ENCODE measurements at regions not wholly inside any gene's neighbourhood (a gene's known extent, or its start where the extent isn't known, plus 50 kb on each side); places are given as distances from the start of the nearest gene placed in this dataset.

GRCh38 chr12:131249246-131250027, 295.7 kb downstream of the ADGRD1 start:
- H3K4me3 ChIP-seq (ENCODE audit: low read depth, low read length) = no peak overlapping the region
- CTCF ChIA-PET = no interaction called here
- DNase-seq (ENCODE audit: low read depth) = no peak
- POLR2A ChIA-PET = no interaction called here
- TF ChIP-seq, protein P1, sequence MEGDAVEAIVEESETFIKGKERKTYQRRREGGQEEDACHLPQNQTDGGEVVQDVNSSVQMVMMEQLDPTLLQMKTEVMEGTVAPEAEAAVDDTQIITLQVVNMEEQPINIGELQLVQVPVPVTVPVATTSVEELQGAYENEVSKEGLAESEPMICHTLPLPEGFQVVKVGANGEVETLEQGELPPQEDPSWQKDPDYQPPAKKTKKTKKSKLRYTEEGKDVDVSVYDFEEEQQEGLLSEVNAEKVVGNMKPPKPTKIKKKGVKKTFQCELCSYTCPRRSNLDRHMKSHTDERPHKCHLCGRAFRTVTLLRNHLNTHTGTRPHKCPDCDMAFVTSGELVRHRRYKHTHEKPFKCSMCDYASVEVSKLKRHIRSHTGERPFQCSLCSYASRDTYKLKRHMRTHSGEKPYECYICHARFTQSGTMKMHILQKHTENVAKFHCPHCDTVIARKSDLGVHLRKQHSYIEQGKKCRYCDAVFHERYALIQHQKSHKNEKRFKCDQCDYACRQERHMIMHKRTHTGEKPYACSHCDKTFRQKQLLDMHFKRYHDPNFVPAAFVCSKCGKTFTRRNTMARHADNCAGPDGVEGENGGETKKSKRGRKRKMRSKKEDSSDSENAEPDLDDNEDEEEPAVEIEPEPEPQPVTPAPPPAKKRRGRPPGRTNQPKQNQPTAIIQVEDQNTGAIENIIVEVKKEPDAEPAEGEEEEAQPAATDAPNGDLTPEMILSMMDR (IDR thresholded peaks at IDR 0.05; ENCODE audit: insufficient read depth, low read depth, low read length) = no peak
- H3K27me3 ChIP-seq (ENCODE audit: control insufficient read depth, insufficient read depth, low read length) = no peaks in the 10 kb centered on the region
- no peaks in the 10 kb centered on the region for H3K36me3 ChIP-seq (ENCODE audit: control insufficient read depth, insufficient read depth, low read length)

DNA sequence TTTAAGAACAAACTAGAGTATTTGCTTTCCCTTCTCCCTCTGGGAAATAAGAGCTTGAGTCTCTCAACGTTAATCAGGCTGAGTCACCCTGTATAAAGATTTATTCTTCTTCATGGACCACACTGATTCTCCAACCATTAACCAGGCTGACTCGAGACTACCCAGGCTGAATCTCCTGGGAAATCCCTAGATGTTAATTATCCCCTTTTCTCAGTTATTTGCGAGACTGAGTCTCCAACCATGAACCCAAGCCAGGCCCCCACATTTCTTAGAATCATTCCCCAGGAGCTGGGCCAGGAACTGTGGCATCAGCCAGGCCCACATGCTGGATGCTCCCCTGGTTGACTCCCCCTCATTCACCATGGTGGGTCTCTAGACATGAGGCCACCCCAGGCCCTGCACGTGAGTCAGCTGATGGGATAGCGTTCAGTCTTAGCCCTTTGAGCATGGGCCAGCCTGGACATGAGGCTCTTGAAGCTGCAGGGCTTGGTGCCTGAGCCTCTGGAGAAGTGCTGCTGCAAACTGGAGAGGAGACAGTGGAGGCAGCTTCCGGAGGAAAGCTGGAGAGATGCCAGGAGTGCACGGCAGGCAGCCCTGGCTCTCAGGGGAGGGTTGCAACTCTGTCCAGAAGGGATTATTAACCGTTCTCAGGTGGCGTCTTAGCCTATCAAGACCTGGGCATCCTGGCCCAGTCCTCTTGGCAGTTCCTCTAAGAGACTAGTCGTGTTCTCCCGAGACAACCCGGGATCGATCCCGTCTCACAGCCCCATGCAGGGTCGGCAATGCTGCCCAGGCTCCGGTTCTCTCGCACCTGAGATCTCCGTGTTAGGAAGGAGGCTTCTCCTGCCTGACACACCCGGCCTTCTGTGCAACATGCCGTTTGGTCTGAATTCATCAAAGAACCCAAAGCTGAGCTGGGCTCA, 296.6 kb downstream of the ADGRD1 start:
- TF ChIP-seq, protein P1 (IDR thresholded peaks at IDR 0.05; ENCODE audit: insufficient read depth, low read depth, low read length) = no peak
- H3K36me3 ChIP-seq (ENCODE audit: control insufficient read depth, insufficient read depth, low read length) = no peaks in the 10 kb centered on the region
- no peak for DNase-seq (ENCODE audit: low read depth)
- ChIA-PET CTCF (no interaction called here), POLR2A (no interaction called here)
- no peak overlapping the region for H3K4me3 ChIP-seq (ENCODE audit: low read depth, low read length)
- no peaks in the 10 kb centered on the region for H3K27me3 ChIP-seq (ENCODE audit: control insufficient read depth, insufficient read depth, low read length)

GRCh38 chr12:131250951-131251315, 297.2 kb downstream of the ADGRD1 start:
- H3K36me3 ChIP-seq (ENCODE audit: control insufficient read depth, insufficient read depth, low read length) = no peaks in the 10 kb centered on the region
- TF ChIP-seq, protein P1 (IDR thresholded peaks at IDR 0.05; ENCODE audit: insufficient read depth, low read depth, low read length) = no peak
- no peak overlapping the region for H3K4me3 ChIP-seq (ENCODE audit: low read depth, low read length)
- no peak for DNase-seq (ENCODE audit: low read depth)
- ChIA-PET CTCF (no interaction called here), POLR2A (no interaction called here)
- no peaks in the 10 kb centered on the region for H3K27me3 ChIP-seq (ENCODE audit: control insufficient read depth, insufficient read depth, low read length)

- Histone ChIP-seq H3K4me3 (ENCODE audit: low read depth, low read length) (no peak overlapping the region), H3K36me3 (ENCODE audit: control insufficient read depth, insufficient read depth, low read length) (no peaks in the 10 kb centered on the region), H3K27me3 (ENCODE audit: control insufficient read depth, insufficient read depth, low read length) (no peaks in the 10 kb centered on the region)
- ChIA-PET POLR2A (no interaction called here), CTCF (no interaction called here)
- TF ChIP-seq, protein P1 (IDR thresholded peaks at IDR 0.05; ENCODE audit: insufficient read depth, low read depth, low read length) = no peak
- no peak for DNase-seq (ENCODE audit: low read depth)
Measured at GRCh38 chr12:131251336-131252101, 297.8 kb downstream of the ADGRD1 start.
